ENCODE measurements at regions not wholly inside any gene's neighbourhood (a gene's known extent, or its start where the extent isn't known, plus 50 kb on each side); places are given as distances from the start of the nearest gene placed in this dataset.

- DNase-seq (ENCODE audit: insufficient read length, low spot score) (no peak), FAIRE-seq (no peak)
- no peak for TF ChIP-seq POLR2A (IDR thresholded peaks at IDR 0.05; ENCODE audit: low read depth, low read length)
Observed at GRCh38 chr13:57375876-57376275, 208.9 kb downstream of the PRR20E start.

- DNase-seq (ENCODE audit: insufficient read length, low spot score), result no peak
Observed at GRCh38 chr13:57408312-57408711, 223.2 kb upstream of the PCDH17 start.

GRCh38 chr13:57409121-57409520, 222.4 kb upstream of the PCDH17 start:
- no peak for FAIRE-seq
- TF ChIP-seq POLR2A (IDR thresholded peaks at IDR 0.05; ENCODE audit: low read depth, low read length), result no peak
- no peak for DNase-seq (ENCODE audit: insufficient read length, low spot score)

More at GRCh38 chr13:57408312-57408711, 223.2 kb upstream of the PCDH17 start:
- no peak for TF ChIP-seq POLR2A (IDR thresholded peaks at IDR 0.05; ENCODE audit: low read depth, low read length)
- no peak for FAIRE-seq

GRCh38 chr13:57409656-57410055, 221.9 kb upstream of the PCDH17 start:
- FAIRE-seq (no peak), DNase-seq (ENCODE audit: insufficient read length, low spot score) (no peak)
- no peak for TF ChIP-seq POLR2A (IDR thresholded peaks at IDR 0.05; ENCODE audit: low read depth, low read length)

GRCh38 chr13:57418067-57418677, 213.4 kb upstream of the PCDH17 start:
- DNase-seq (ENCODE audit: insufficient read length, low spot score) (no peak), FAIRE-seq (no peak)
- no peak for TF ChIP-seq POLR2A (IDR thresholded peaks at IDR 0.05; ENCODE audit: low read depth, low read length)

GRCh38 chr13:57424379-57424778, 207.2 kb upstream of the PCDH17 start:
- no peak for DNase-seq (ENCODE audit: insufficient read length, low spot score)
- no peak for TF ChIP-seq POLR2A (IDR thresholded peaks at IDR 0.05; ENCODE audit: low read depth, low read length)
- no peak for FAIRE-seq

- no peak for DNase-seq (ENCODE audit: insufficient read length, low spot score)
- no peak for TF ChIP-seq POLR2A (IDR thresholded peaks at IDR 0.05; ENCODE audit: low read depth, low read length)
- FAIRE-seq, result no peak
Observed at GRCh38 chr13:57425531-57425930, 206.0 kb upstream of the PCDH17 start.

- DNase-seq (ENCODE audit: insufficient read length, low spot score) (no peak), FAIRE-seq (no peak)
- no peak for TF ChIP-seq POLR2A (IDR thresholded peaks at IDR 0.05; ENCODE audit: low read depth, low read length)
Observed at GRCh38 chr13:57437587-57437986, 194.0 kb upstream of the PCDH17 start.

GRCh38 chr13:57438072-57438471, 193.5 kb upstream of the PCDH17 start:
- TF ChIP-seq POLR2A (IDR thresholded peaks at IDR 0.05; ENCODE audit: low read depth, low read length), result no peak
- no peak for FAIRE-seq
- no peak for DNase-seq (ENCODE audit: insufficient read length, low spot score)

- no peak for DNase-seq (ENCODE audit: insufficient read length, low spot score)
Observed at GRCh38 chr13:57443494-57443893, 188.1 kb upstream of the PCDH17 start.

GRCh38 chr13:57450356-57450755, 181.2 kb upstream of the PCDH17 start:
- no peak for TF ChIP-seq POLR2A (IDR thresholded peaks at IDR 0.05; ENCODE audit: low read depth, low read length)
- DNase-seq (ENCODE audit: insufficient read length, low spot score), result no peak
- no peak for FAIRE-seq

More at GRCh38 chr13:57443494-57443893, 188.1 kb upstream of the PCDH17 start:
- FAIRE-seq, result no peak
- no peak for TF ChIP-seq POLR2A (IDR thresholded peaks at IDR 0.05; ENCODE audit: low read depth, low read length)

GRCh38 chr13:57452228-57452627, 179.3 kb upstream of the PCDH17 start:
- FAIRE-seq (no peak), DNase-seq (ENCODE audit: insufficient read length, low spot score) (no peak)
- TF ChIP-seq POLR2A (IDR thresholded peaks at IDR 0.05; ENCODE audit: low read depth, low read length), result no peak

GRCh38 chr13:57470491-57470890, 161.1 kb upstream of the PCDH17 start:
- DNase-seq (ENCODE audit: insufficient read length, low spot score), result no peak
- no peak for TF ChIP-seq POLR2A (IDR thresholded peaks at IDR 0.05; ENCODE audit: low read depth, low read length)
- no peak for FAIRE-seq

- no peak for TF ChIP-seq POLR2A (IDR thresholded peaks at IDR 0.05; ENCODE audit: low read depth, low read length)
- DNase-seq (ENCODE audit: insufficient read length, low spot score) (no peak), FAIRE-seq (no peak)
Observed at GRCh38 chr13:57491318-57491717, 140.2 kb upstream of the PCDH17 start.

GRCh38 chr13:57507752-57508463, 123.6 kb upstream of the PCDH17 start:
- FAIRE-seq (no peak), DNase-seq (ENCODE audit: insufficient read length, low spot score) (no peak)
- no peak for TF ChIP-seq POLR2A (IDR thresholded peaks at IDR 0.05; ENCODE audit: low read depth, low read length)

Measured in H54 (cell line).